ENCODE measurements at regions not wholly inside any gene's neighbourhood (a gene's known extent, or its start where the extent isn't known, plus 50 kb on each side); places are given as distances from the start of the nearest gene placed in this dataset.

- BruUV-seq (replicated peaks): no TSS peak
- intact Hi-C loops (cut with micrococcal nuclease): loop anchor here (5.0 kb wide), 1 partner anchor 63 kb away; no protein-coding TSS in a partner anchor
- no peak for DNase-seq (ENCODE audit: unreplicated experiment)
- no peak overlapping the region for H3K4me3 Mint-ChIP-seq (ENCODE audit: unreplicated experiment)
- ChIA-PET POLR2A (no interaction called here), CTCF (interaction anchor here (0.7 to 2.7 kb wide), 2 partner anchors 150 to 260 kb away, joined by 3 to 15 read pairs; no protein-coding TSS in a partner anchor)
- peaks cover 5% of the 10 kb centered on the region for H3K4me1 Mint-ChIP-seq (ENCODE audit: insufficient read depth, unreplicated experiment)
- no peaks in the 10 kb centered on the region for H3K9me3 Mint-ChIP-seq (ENCODE audit: unreplicated experiment)
- no peaks in the 10 kb centered on the region for H3K36me3 Mint-ChIP-seq (ENCODE audit: insufficient read depth, unreplicated experiment)
- no peaks in the 10 kb centered on the region for H3K27me3 Mint-ChIP-seq (ENCODE audit: insufficient read depth, unreplicated experiment)
- no peak for TF ChIP-seq CTCF (IDR thresholded peaks at IDR 0.05; ENCODE audit: unreplicated experiment)
- H3K27ac Mint-ChIP-seq (ENCODE audit: low read depth, unreplicated experiment): no peak overlapping the region
Measured at GRCh38 chr7:155194382-155195140, 103.1 kb upstream of the INSIG1 start.

- Mint-ChIP-seq H3K27ac (ENCODE audit: low read depth, unreplicated experiment) (no peak overlapping the region), H3K9me3 (ENCODE audit: unreplicated experiment) (no peaks in the 10 kb centered on the region), H3K36me3 (ENCODE audit: insufficient read depth, unreplicated experiment) (no peaks in the 10 kb centered on the region), H3K4me1 (ENCODE audit: insufficient read depth, unreplicated experiment) (no peaks in the 10 kb centered on the region), H3K27me3 (ENCODE audit: insufficient read depth, unreplicated experiment) (no peaks in the 10 kb centered on the region), H3K4me3 (ENCODE audit: unreplicated experiment) (no peak overlapping the region)
- DNase-seq (ENCODE audit: unreplicated experiment): no peak
- ChIA-PET CTCF (no interaction called here), POLR2A (no interaction called here)
- BruUV-seq (replicated peaks): no TSS peak
- TF ChIP-seq CTCF (IDR thresholded peaks at IDR 0.05; ENCODE audit: unreplicated experiment): no peak
- intact Hi-C loops (cut with micrococcal nuclease): no loop called here
Measured at GRCh38 chr7:155195939-155196523, 101.6 kb upstream of the INSIG1 start.

- BruUV-seq (replicated peaks): no TSS peak
- Mint-ChIP-seq H3K27me3 (ENCODE audit: insufficient read depth, unreplicated experiment) (no peaks in the 10 kb centered on the region), H3K4me1 (ENCODE audit: insufficient read depth, unreplicated experiment) (no peaks in the 10 kb centered on the region), H3K9me3 (ENCODE audit: unreplicated experiment) (no peaks in the 10 kb centered on the region), H3K27ac (ENCODE audit: low read depth, unreplicated experiment) (no peak overlapping the region), H3K4me3 (ENCODE audit: unreplicated experiment) (no peak overlapping the region), H3K36me3 (ENCODE audit: insufficient read depth, unreplicated experiment) (no peaks in the 10 kb centered on the region)
- intact Hi-C loops (cut with micrococcal nuclease): no loop called here
- DNase-seq (ENCODE audit: unreplicated experiment): no peak
- CTCF ChIA-PET: interaction anchor here (0.8 kb wide), 1 partner anchor 67 kb away, joined by 3 read pairs; no protein-coding TSS in a partner anchor
- TF ChIP-seq CTCF (IDR thresholded peaks at IDR 0.05; ENCODE audit: unreplicated experiment): no peak
- POLR2A ChIA-PET: no interaction called here
Measured at GRCh38 chr7:155198196-155198892, 99.3 kb upstream of the INSIG1 start.
